GM12874 (cell line): ENCODE measurements at regions not wholly inside any gene's neighbourhood (a gene's known extent, or its start where the extent isn't known, plus 50 kb on each side); places are given as distances from the start of the nearest gene placed in this dataset.

Source experiments
- CTCF ChIP-seq: IDR thresholded peaks from 2 replicates; pipeline ENCODE4 v1.5.1; 2011; ENCODE audit warnings: low read depth, mild to moderate bottlenecking, control low read depth, low read length, moderate library complexity; ENCODE audit not compliant: insufficient read depth

- no peak for TF ChIP-seq CTCF
Measured at GRCh38 chr1:58107943-58108342, 438.6 kb downstream of the OMA1 start.

- TF ChIP-seq CTCF = no peak
Measured at GRCh38 chr1:58104960-58105359, 441.6 kb downstream of the OMA1 start.

- TF ChIP-seq CTCF = no peak
Measured at GRCh38 chr1:58096714-58097113, 449.8 kb downstream of the OMA1 start.

- no peak for TF ChIP-seq CTCF
Measured at GRCh38 chr1:58095183-58095582, 451.3 kb downstream of the OMA1 start.

- TF ChIP-seq CTCF = no peak
Measured at GRCh38 chr1:58094221-58094620, 452.3 kb downstream of the OMA1 start.

- no peak for TF ChIP-seq CTCF
Measured at GRCh38 chr1:58090640-58091039, 455.9 kb downstream of the OMA1 start.

GRCh38 chr1:58089898-58090534, 456.5 kb downstream of the OMA1 start:
- TF ChIP-seq CTCF = no peak

- TF ChIP-seq CTCF = no peak
Measured at GRCh38 chr1:58084266-58084665, 462.3 kb downstream of the OMA1 start.
